K562 (cell line): ENCODE measurements at regions not wholly inside any gene's neighbourhood (a gene's known extent, or its start where the extent isn't known, plus 50 kb on each side); places are given as distances from the start of the nearest gene placed in this dataset.

Source experiments
- ATAC-seq: fragments of 200-7000 bp; cut with Tn5 transposase; 3 replicates; pipeline ENCODE4 v1.9.1; 2020; ENCODE audit warnings: moderate library complexity
- BruUV-seq: library from RNA; stranded (reverse); fragments of 400-500 nt; replicated peaks from 2 replicates; lab custom pipeline; 2021; lab: Mats Ljungman, UMichigan
- CTCF ChIA-PET: fragments of 300-600 bp; formaldehyde crosslinking; extraction: SDS; loops from one replicate; lab custom pipeline; 2021; ENCODE audit warnings: low intra/inter-chr PET ratio; lab: Yijun Ruan, JAX
- POLR2A ChIA-PET: fragments of 300-600, 350-650 bp; sonication (Branson Sonifier 250); formaldehyde crosslinking; extraction: SDS; loops from one replicate; lab custom pipeline; 2021; ENCODE audit warnings: antibody characterized with exemption, inconsistent platforms; lab: Yijun Ruan, JAX
- DNase-seq, 4 experiments: peaks; one replicate each; pipeline versions ENCODE4 v3.0.0 to v3.0.0-alpha.2; 2011 to 2018; ENCODE audit warnings: low spot score in 3 of 4, mixed read lengths in 3 of 4; ENCODE audit errors: extremely low read depth in 1 of 4
- FAIRE-seq: peaks from 2 replicates; lab custom pipeline; 2011; peaks lifted over from hg19 to GRCh38; lab: Jason Lieb, UNC
- H2AFZ ChIP-seq: 2 replicates; pipeline ENCODE4 v1.6.0; 2011; ENCODE audit warnings: low read depth, low read length, control low read depth, inconsistent platforms
- H3K27ac ChIP-seq: fragments of 200-600 bp; 3 replicates; pipeline ENCODE4 v1.8.0; 2011; ENCODE audit warnings: low read depth, mild to moderate bottlenecking, control low read depth, inconsistent platforms, low read length, moderate library complexity, mixed read lengths; ENCODE audit errors: extremely low read depth
- H3K27me3 ChIP-seq, 2 experiments: fragments of 300-600 bp in 1 of 2; 2 replicates in 1 of 2; 3 replicates in 1 of 2; pipeline versions ENCODE4 v1.6.0 to v1.8.0; 2011; ENCODE audit warnings: inconsistent platforms in 2 of 2, low read length in 2 of 2, mild to moderate bottlenecking in 1 of 2, mixed read lengths in 1 of 2, moderate library complexity in 1 of 2; ENCODE audit not compliant: control insufficient read depth in 2 of 2, insufficient read depth in 2 of 2
- H3K36me3 ChIP-seq: fragments of 300-600 bp; 3 replicates; pipeline ENCODE4 v1.8.0; 2011; ENCODE audit warnings: mild to moderate bottlenecking, low read length, inconsistent platforms; ENCODE audit not compliant: control insufficient read depth, insufficient read depth
- H3K4me1 ChIP-seq, 2 experiments: fragments of 200-600 bp in 1 of 2; replicated peaks in 1 of 2; 2 replicates in 1 of 2; 3 replicates in 1 of 2; pipeline versions ENCODE4 v1.5.1 to v1.8.0; 2011; ENCODE audit warnings: inconsistent platforms in 2 of 2, low read length in 2 of 2, mild to moderate bottlenecking in 1 of 2, mixed read lengths in 1 of 2, moderate library complexity in 1 of 2; ENCODE audit not compliant: control insufficient read depth in 2 of 2, insufficient read depth in 2 of 2
- H3K4me2 ChIP-seq: 2 replicates; pipeline ENCODE4 v1.6.1; 2011; ENCODE audit warnings: low read length, control low read depth, inconsistent platforms, mixed read lengths; ENCODE audit not compliant: insufficient read depth
- H3K4me3 ChIP-seq: fragments of 200-600 bp; sonication (generic), shearing (Covaris generic); 2 replicates; pipeline ENCODE4 v1.5.1; 2016; ENCODE audit warnings: control low read depth, inconsistent platforms
- H3K79me2 ChIP-seq: fragments of 200-600 bp; 3 replicates; pipeline ENCODE4 v1.8.0; 2011; ENCODE audit warnings: low read length, inconsistent platforms; ENCODE audit not compliant: control insufficient read depth, insufficient read depth
- H3K9ac ChIP-seq, 2 experiments: 2 replicates each; pipeline versions ENCODE4 v1.6.0 to v1.6.1; 2011; ENCODE audit warnings: low read depth in 2 of 2, low read length in 2 of 2, control low read depth in 1 of 2, inconsistent platforms in 1 of 2, mild to moderate bottlenecking in 1 of 2, mixed read lengths in 1 of 2; ENCODE audit not compliant: insufficient read depth in 1 of 2
- H3K9me1 ChIP-seq: one replicate; pipeline ENCODE4 v1.6.0; 2011; ENCODE audit warnings: inconsistent platforms, mild to moderate bottlenecking, low read length, moderate library complexity; ENCODE audit not compliant: control insufficient read depth, insufficient read depth
- H3K9me3 ChIP-seq: replicated peaks from 2 replicates; pipeline ENCODE4 v1.5.1; 2011; ENCODE audit warnings: low read depth, low read length, inconsistent platforms; ENCODE audit not compliant: control insufficient read depth, insufficient read depth
- H4K20me1 ChIP-seq: replicated peaks from 2 replicates; pipeline ENCODE4 v1.6.1; 2011; ENCODE audit warnings: low read length, inconsistent platforms, mixed read lengths; ENCODE audit not compliant: control insufficient read depth, insufficient read depth
- DIDO1 ChIP-seq: fragments of 450-650 bp; IDR thresholded peaks from 2 replicates; pipeline ENCODE4 v1.6.1; 2016; ENCODE audit warnings: low read depth, missing biosample characterization, missing genetic modification characterization
- GTF2F1 ChIP-seq: IDR thresholded peaks from 2 replicates; pipeline ENCODE4 v1.6.1; 2011; ENCODE audit warnings: low read depth, low read length, improper control_type of control experiment
- PTBP1 ChIP-seq: fragments of 200-400 bp; formaldehyde crosslinking; IDR thresholded peaks from 2 replicates; pipeline ENCODE4 v1.6.1; 2017; ENCODE audit warnings: low read depth, low read length
- SMARCA5 ChIP-seq: fragments of 450-650 bp; IDR thresholded peaks from 2 replicates; pipeline ENCODE4 v1.6.1; 2016
- WGBS: fragments of 100-300 bp; shearing (Covaris generic); methylation state at CpG from one replicate; pipeline ENCODE4 v1.1.6; 2016; ENCODE audit warnings: low coverage, mixed read lengths; ENCODE audit not compliant: insufficient coverage; ENCODE audit errors: missing lambda C conversion rate; 5-methylcytosine and 5-hydroxymethylcytosine counted together
- in situ Hi-C: fragments of 300-500 bp; cut with MboI; formaldehyde crosslinking; loops from 4 replicates; pipeline ENCODE4 v1.15.0; 2018; ENCODE audit warnings: inconsistent platforms, mixed read lengths
- intact Hi-C: fragments of 100-400 bp; cut with micrococcal nuclease; formaldehyde crosslinking; loops from 2 replicates; pipeline ENCODE4 v1.14.2; 2022
- TF ChIP-seq, protein P1 (sequence below): fragments of 450-650 bp; IDR thresholded peaks from 2 replicates; pipeline ENCODE4 v1.6.1; 2016; ENCODE audit warnings: mild to moderate bottlenecking
- TF ChIP-seq, protein P2 (sequence below), 2 experiments: fragments of 450-650 bp in 1 of 2; sonication (generic) in 1 of 2; formaldehyde crosslinking in 1 of 2; IDR thresholded peaks; 2 replicates each; pipeline versions ENCODE4 v1.7.1 to v1.9.0; 2016 to 2022; ENCODE audit warnings: inconsistent platforms in 1 of 2, mild to moderate bottlenecking in 1 of 2, missing genetic modification reagents in 1 of 2

DNA sequence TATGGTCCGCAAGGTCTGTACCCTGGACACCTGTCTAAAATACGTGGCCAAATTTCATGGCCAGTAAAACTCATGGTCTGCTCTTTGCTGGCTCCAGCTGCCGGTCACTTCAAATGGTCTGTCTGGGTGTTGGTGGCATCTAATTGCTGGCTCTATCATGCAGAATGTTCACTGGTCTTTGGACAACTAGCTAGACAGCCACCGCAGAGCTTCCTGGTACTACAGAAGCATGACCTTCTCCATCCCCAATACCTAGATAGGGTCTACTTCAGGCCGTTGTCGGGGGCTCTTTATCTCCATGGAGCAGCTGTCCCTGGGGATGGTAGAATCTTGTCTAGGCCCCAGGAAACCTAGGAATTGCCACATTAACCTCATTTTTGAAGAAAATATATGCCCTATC, 88.4 kb upstream of the RMDN2 start (continued):
- TF ChIP-seq, protein P1, sequence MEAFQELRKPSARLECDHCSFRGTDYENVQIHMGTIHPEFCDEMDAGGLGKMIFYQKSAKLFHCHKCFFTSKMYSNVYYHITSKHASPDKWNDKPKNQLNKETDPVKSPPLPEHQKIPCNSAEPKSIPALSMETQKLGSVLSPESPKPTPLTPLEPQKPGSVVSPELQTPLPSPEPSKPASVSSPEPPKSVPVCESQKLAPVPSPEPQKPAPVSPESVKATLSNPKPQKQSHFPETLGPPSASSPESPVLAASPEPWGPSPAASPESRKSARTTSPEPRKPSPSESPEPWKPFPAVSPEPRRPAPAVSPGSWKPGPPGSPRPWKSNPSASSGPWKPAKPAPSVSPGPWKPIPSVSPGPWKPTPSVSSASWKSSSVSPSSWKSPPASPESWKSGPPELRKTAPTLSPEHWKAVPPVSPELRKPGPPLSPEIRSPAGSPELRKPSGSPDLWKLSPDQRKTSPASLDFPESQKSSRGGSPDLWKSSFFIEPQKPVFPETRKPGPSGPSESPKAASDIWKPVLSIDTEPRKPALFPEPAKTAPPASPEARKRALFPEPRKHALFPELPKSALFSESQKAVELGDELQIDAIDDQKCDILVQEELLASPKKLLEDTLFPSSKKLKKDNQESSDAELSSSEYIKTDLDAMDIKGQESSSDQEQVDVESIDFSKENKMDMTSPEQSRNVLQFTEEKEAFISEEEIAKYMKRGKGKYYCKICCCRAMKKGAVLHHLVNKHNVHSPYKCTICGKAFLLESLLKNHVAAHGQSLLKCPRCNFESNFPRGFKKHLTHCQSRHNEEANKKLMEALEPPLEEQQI = no peak

DNA sequence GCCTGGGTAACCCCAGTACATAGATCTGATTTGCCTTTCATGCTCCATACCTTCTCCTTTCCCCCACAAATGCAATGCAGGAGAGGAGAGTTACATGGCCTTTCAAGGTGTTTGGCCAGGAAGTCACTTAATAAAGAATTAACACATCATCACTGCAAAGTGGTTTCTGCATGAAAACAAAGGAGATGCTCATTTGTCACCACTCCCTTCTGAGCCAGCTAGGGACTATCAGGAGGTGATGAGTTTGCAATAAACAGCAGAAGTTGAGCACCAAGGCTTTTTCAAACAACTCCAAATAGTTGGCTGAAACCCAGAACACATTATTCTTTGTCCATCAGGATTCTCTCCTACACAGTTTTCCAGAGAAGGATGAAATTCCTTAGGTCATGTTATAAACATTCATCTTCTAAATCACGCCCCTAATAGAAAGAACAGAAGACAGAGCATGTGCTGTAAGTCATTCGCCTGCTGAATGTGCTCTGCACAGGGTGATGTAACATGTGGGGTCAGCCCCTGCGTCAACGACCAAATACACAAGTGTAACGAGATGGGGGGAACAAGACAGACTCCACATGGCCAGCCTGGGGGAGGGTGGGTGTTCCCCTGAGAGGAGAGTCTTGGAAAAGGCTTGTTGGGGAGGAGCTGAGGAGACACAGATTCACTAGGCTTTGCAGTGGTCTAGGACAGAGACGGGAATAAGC, 87.3 kb upstream of the RMDN2 start:
- FAIRE-seq (no peak), ATAC-seq (no peak), DNase-seq (no peak)
- H4K20me1 ChIP-seq = no peaks in the 10 kb centered on the region
- no peaks in the 10 kb centered on the region for H3K9me3 ChIP-seq
- no peaks in the 10 kb centered on the region for H3K36me3 ChIP-seq
- intact Hi-C loops = no loop called here
- peaks cover 0 to 6% of the 10 kb centered on the region in 2 experiments; a peak in 2 of 5 replicates for H3K27me3 ChIP-seq
- no peak overlapping the region for H2AFZ ChIP-seq
- BruUV-seq = no TSS peak
- no peaks in the 10 kb centered on the region for H3K79me2 ChIP-seq
- no peaks in the 10 kb centered on the region for H3K9me1 ChIP-seq
- WGBS = 4% methylated on average over 5 of the region's 6 CpGs
- no peaks in the 10 kb centered on the region for H3K4me1 ChIP-seq
- POLR2A ChIA-PET = no interaction called here
- no peak overlapping the region for H3K4me3 ChIP-seq
- no peak overlapping the region for H3K4me2 ChIP-seq
- CTCF ChIA-PET = no interaction called here
- in situ Hi-C loops = no loop called here
- H3K27ac ChIP-seq = no peak overlapping the region
- TF ChIP-seq PTBP1 (no peak), SMARCA5 (no peak), GTF2F1 (no peak), DIDO1 (no peak)
- TF ChIP-seq, protein P2, sequence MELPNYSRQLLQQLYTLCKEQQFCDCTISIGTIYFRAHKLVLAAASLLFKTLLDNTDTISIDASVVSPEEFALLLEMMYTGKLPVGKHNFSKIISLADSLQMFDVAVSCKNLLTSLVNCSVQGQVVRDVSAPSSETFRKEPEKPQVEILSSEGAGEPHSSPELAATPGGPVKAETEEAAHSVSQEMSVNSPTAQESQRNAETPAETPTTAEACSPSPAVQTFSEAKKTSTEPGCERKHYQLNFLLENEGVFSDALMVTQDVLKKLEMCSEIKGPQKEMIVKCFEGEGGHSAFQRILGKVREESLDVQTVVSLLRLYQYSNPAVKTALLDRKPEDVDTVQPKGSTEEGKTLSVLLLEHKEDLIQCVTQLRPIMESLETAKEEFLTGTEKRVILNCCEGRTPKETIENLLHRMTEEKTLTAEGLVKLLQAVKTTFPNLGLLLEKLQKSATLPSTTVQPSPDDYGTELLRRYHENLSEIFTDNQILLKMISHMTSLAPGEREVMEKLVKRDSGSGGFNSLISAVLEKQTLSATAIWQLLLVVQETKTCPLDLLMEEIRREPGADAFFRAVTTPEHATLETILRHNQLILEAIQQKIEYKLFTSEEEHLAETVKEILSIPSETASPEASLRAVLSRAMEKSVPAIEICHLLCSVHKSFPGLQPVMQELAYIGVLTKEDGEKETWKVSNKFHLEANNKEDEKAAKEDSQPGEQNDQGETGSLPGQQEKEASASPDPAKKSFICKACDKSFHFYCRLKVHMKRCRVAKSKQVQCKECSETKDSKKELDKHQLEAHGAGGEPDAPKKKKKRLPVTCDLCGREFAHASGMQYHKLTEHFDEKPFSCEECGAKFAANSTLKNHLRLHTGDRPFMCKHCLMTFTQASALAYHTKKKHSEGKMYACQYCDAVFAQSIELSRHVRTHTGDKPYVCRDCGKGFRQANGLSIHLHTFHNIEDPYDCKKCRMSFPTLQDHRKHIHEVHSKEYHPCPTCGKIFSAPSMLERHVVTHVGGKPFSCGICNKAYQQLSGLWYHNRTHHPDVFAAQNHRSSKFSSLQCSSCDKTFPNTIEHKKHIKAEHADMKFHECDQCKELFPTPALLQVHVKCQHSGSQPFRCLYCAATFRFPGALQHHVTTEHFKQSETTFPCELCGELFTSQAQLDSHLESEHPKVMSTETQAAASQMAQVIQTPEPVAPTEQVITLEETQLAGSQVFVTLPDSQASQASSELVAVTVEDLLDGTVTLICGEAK (IDR thresholded peaks at IDR 0.05) = no peak
- TF ChIP-seq, protein P2 (CRISPR knock-in tag; IDR thresholded peaks at IDR 0.05) = no peak
- H3K9ac ChIP-seq = no peak overlapping the region
